ENCODE measurements at regions not wholly inside any gene's neighbourhood (a gene's known extent, or its start where the extent isn't known, plus 50 kb on each side); places are given as distances from the start of the nearest gene placed in this dataset.

- TF ChIP-seq POLR2A (IDR thresholded peaks at IDR 0.05) (no peak), CTCF (IDR thresholded peaks at IDR 0.05) (no peak), EP300 (IDR thresholded peaks at IDR 0.05) (no peak)
Measured at GRCh38 chr7:10038351-10038750, 935.3 kb upstream of the PHF14 start.

All from upper lobe of left lung (tissue), 4 donors.